ENCODE measurements at regions not wholly inside any gene's neighbourhood (a gene's known extent, or its start where the extent isn't known, plus 50 kb on each side); places are given as distances from the start of the nearest gene placed in this dataset.

GRCh38 chr4:59855630-59856352 is 1344.3 kb upstream of the ADGRL3 start:
- TF ChIP-seq POLR2A (IDR thresholded peaks at IDR 0.05) (no peak), CTCF (IDR thresholded peaks at IDR 0.05) (no peak), EP300 (IDR thresholded peaks at IDR 0.05) (no peak), POLR2AphosphoS5 (IDR thresholded peaks at IDR 0.05) (no peak)

All from upper lobe of left lung (tissue), 4 donors.